Mesendoderm (in vitro differentiated cells): ENCODE measurements at regions not wholly inside any gene's neighbourhood (a gene's known extent, or its start where the extent isn't known, plus 50 kb on each side); places are given as distances from the start of the nearest gene placed in this dataset.
"Not testable (repeated sequence)": the region's sequence is repeated elsewhere in the genome, so short reads cannot be mapped to it uniquely, and the experiment has no call there.

Experiments
- DNase-seq: peaks from one replicate; pipeline ENCODE4 v3.0.0; 2013
- H2AK5ac ChIP-seq: 2 replicates; pipeline ENCODE4 v1.6.1; 2013; ENCODE audit warnings: low read length, inconsistent platforms
- H2BK120ac ChIP-seq: 2 replicates; pipeline ENCODE4 v1.6.1; 2013; ENCODE audit warnings: low read depth, mild to moderate bottlenecking, low read length, moderate library complexity, mixed read lengths
- H2BK15ac ChIP-seq: replicated peaks from 2 replicates; pipeline ENCODE4 v1.6.1; 2013; ENCODE audit warnings: low read depth, mild to moderate bottlenecking, moderate library complexity
- H2BK5ac ChIP-seq: 2 replicates; pipeline ENCODE4 v1.6.1; 2013; ENCODE audit warnings: low read length, inconsistent platforms
- H3K18ac ChIP-seq: 2 replicates; pipeline ENCODE4 v1.6.1; 2013; ENCODE audit warnings: mild to moderate bottlenecking, low read length, mixed read lengths
- H3K23ac ChIP-seq: one replicate; pipeline ENCODE4 v1.6.1; 2013; ENCODE audit warnings: low read length
- H3K27ac ChIP-seq: 2 replicates; pipeline ENCODE4 v1.5.1; 2013; ENCODE audit warnings: low read depth, mild to moderate bottlenecking, inconsistent platforms, low read length, moderate library complexity
- H3K27me3 ChIP-seq: 2 replicates; pipeline ENCODE4 v1.6.1; 2013; ENCODE audit warnings: low read length, control low read depth, mild to moderate bottlenecking, inconsistent platforms; ENCODE audit not compliant: insufficient read depth, poor library complexity
- H3K36me3 ChIP-seq: 2 replicates; pipeline ENCODE4 v1.6.1; 2013; ENCODE audit warnings: low read length, inconsistent platforms; ENCODE audit not compliant: control insufficient read depth, insufficient read depth
- H3K4ac ChIP-seq: one replicate; pipeline ENCODE4 v1.6.1; 2013; ENCODE audit warnings: low read depth, mild to moderate bottlenecking, low read length, moderate library complexity
- H3K4me1 ChIP-seq: 2 replicates; pipeline ENCODE4 v1.6.1; 2013; ENCODE audit warnings: low read depth, low read length, inconsistent platforms; ENCODE audit not compliant: control insufficient read depth
- H3K4me2 ChIP-seq: 2 replicates; pipeline ENCODE4 v1.6.1; 2013; ENCODE audit warnings: low read length
- H3K4me3 ChIP-seq: 2 replicates; pipeline ENCODE4 v1.5.1; 2013; ENCODE audit warnings: mild to moderate bottlenecking, low read length
- H3K56ac ChIP-seq: one replicate; pipeline ENCODE4 v1.6.1; 2013; ENCODE audit warnings: low read length
- H3K79me1 ChIP-seq: 2 replicates; pipeline ENCODE4 v1.6.1; 2013; ENCODE audit warnings: low read length, inconsistent platforms
- H3K79me2 ChIP-seq: 2 replicates; pipeline ENCODE4 v1.6.1; 2013; ENCODE audit warnings: mild to moderate bottlenecking, low read length; ENCODE audit not compliant: control insufficient read depth, insufficient read depth
- H3K9ac ChIP-seq: 2 replicates; pipeline ENCODE4 v1.6.1; 2013; ENCODE audit warnings: low read length, inconsistent platforms
- H4K5ac ChIP-seq: one replicate; pipeline ENCODE4 v1.6.1; 2013; ENCODE audit warnings: low read length
- H4K8ac ChIP-seq: one replicate; pipeline ENCODE4 v1.6.1; 2013; ENCODE audit warnings: low read depth, mild to moderate bottlenecking, control low read depth, low read length, moderate library complexity
- WGBS: extraction: QIAGEN DNeasy Blood & Tissue Kit; methylation state at CpG from one replicate; pipeline ENCODE4 v1.1.7; 2013; ENCODE audit warnings: low lambda C conversion rate, missing lambda C conversion rate; ENCODE audit not compliant: insufficient coverage; ENCODE audit errors: extremely low coverage; 5-methylcytosine and 5-hydroxymethylcytosine counted together

DNA sequence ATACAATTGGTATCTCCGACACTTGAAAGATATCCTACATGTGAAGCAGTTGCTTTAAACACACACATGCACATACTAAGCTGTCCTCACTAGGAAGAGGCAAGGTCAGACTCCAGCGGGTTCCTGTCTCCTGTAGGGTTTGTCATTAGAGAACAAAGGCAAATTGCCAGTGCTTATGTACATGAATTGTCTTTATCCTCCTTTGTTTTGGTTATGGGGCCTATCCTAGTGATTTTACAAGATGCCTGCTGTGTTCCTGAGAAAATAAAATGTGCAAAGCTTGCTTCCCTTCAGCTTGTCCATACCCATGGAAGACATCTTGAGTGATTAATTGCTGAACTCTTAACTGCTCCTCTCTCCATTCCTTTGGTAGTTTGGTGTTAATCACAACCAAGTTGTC, 86.7 kb upstream of the SLC39A10 start:
- no peaks in the 10 kb centered on the region for H3K79me2 ChIP-seq
- H3K23ac ChIP-seq = no peak overlapping the region
- no peak overlapping the region for H3K4ac ChIP-seq
- H2BK15ac ChIP-seq = no peak overlapping the region
- no peak overlapping the region for H2BK120ac ChIP-seq
- no peaks in the 10 kb centered on the region for H3K79me1 ChIP-seq
- H3K27me3 ChIP-seq = no peaks in the 10 kb centered on the region
- DNase-seq = no peak
- H4K8ac ChIP-seq = no peak overlapping the region
- WGBS = no CpG with 5 or more reads among the region's 2 CpGs
- no peak overlapping the region for H3K56ac ChIP-seq
- H3K18ac ChIP-seq = no peak overlapping the region
- no peak overlapping the region for H2BK5ac ChIP-seq
- no peak overlapping the region for H3K9ac ChIP-seq
- no peak overlapping the region for H3K4me2 ChIP-seq
- H3K36me3 ChIP-seq = no peaks in the 10 kb centered on the region
- H3K4me3 ChIP-seq = no peak overlapping the region
- no peaks in the 10 kb centered on the region for H3K4me1 ChIP-seq
- H4K5ac ChIP-seq = no peak overlapping the region
- no peak overlapping the region for H2AK5ac ChIP-seq
- H3K27ac ChIP-seq = no peak overlapping the region

DNA sequence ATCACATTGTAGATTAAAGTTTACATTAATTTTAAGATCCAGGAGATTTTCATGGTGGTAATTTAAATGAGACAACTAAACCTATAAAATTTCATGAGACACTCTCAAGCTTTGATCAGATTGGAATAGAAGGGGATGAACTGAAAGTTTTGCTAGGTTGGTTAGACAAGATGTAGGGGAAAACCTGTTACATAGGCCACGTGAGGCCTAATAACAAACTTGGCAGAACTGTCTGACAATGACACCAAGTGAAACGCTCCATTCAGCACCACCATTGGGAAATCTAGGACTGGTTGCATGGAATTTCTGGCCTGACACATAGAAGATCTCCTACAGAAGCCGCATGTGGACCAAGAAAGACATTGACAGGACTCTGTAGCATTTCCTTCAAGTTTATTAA, 87.8 kb upstream of the SLC39A10 start:
- Histone ChIP-seq H2BK5ac (no peak overlapping the region), H3K4me3 (no peak overlapping the region), H2BK15ac (no peak overlapping the region), H2AK5ac (no peak overlapping the region), H3K4me1 (no peaks in the 10 kb centered on the region), H3K23ac (no peak overlapping the region), H2BK120ac (no peak overlapping the region), H3K4me2 (no peak overlapping the region), H3K4ac (no peak overlapping the region), H4K5ac (no peak overlapping the region), H3K56ac (no peak overlapping the region), H3K79me2 (no peaks in the 10 kb centered on the region), H3K18ac (no peak overlapping the region), H3K36me3 (no peaks in the 10 kb centered on the region), H3K27ac (no peak overlapping the region), H4K8ac (no peak overlapping the region), H3K9ac (no peak overlapping the region), H3K79me1 (no peaks in the 10 kb centered on the region), H3K27me3 (no peaks in the 10 kb centered on the region)
- DNase-seq = no peak
- no CpG with 5 or more reads among the region's 3 CpGs for WGBS

DNA sequence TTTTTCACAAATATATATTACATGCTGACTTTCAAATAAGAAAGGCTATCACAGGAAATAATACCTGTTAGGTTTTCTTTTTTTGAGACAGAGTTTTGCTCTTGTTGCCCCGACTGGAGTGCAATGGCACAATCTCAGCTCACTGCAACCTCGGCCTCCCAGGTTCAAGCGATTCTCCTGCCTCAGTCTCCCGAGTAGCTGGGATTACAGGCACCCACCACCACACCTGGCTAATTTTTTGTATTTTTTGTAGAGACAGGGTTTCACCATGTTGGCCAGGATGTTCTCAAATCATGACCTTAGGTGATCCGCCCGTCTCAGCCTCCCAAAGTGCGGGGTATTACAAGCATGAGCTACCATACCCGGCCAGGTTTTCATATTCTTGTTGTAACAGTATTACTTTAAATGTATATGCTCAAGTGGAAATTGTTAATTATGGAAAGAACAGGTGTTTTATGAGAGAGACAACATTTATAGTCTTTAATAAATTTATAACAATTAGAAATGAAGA, 92.3 kb upstream of the SLC39A10 start:
- not testable (repeated sequence) for H4K5ac ChIP-seq, H2BK15ac ChIP-seq, H3K4me3 ChIP-seq, H3K18ac ChIP-seq, H4K8ac ChIP-seq, H3K4me2 ChIP-seq, H3K4ac ChIP-seq, H3K9ac ChIP-seq, H2AK5ac ChIP-seq, H3K23ac ChIP-seq, H3K79me2 ChIP-seq, H3K4me1 ChIP-seq, H2BK120ac ChIP-seq, H3K27ac ChIP-seq, H3K79me1 ChIP-seq, H2BK5ac ChIP-seq, H3K56ac ChIP-seq, H3K27me3 ChIP-seq, H3K36me3 ChIP-seq, DNase-seq
- WGBS = no CpG with 5 or more reads among the region's 8 CpGs

GRCh38 chr2:195563857-195564512, 93.0 kb upstream of the SLC39A10 start:
- Histone ChIP-seq H3K23ac (no peak overlapping the region), H4K8ac (no peak overlapping the region), H3K79me1 (no peaks in the 10 kb centered on the region), H3K9ac (no peak overlapping the region), H2BK15ac (no peak overlapping the region), H3K79me2 (no peaks in the 10 kb centered on the region), H3K36me3 (no peaks in the 10 kb centered on the region), H3K4me2 (no peak overlapping the region), H2BK5ac (no peak overlapping the region), H2BK120ac (no peak overlapping the region), H3K4me1 (no peaks in the 10 kb centered on the region), H3K4me3 (no peak overlapping the region), H2AK5ac (no peak overlapping the region), H4K5ac (no peak overlapping the region), H3K4ac (no peak overlapping the region), H3K56ac (no peak overlapping the region), H3K27ac (no peak overlapping the region), H3K18ac (no peak overlapping the region), H3K27me3 (no peaks in the 10 kb centered on the region)
- no CpG with 5 or more reads among the region's 12 CpGs for WGBS
- DNase-seq = no peak

GRCh38 chr2:195562570-195563566, 94.2 kb upstream of the SLC39A10 start:
- Histone ChIP-seq H3K79me1 (no peaks in the 10 kb centered on the region), H3K4ac (peak overlapping the region; percentile 16), H3K23ac (no peak overlapping the region), H3K36me3 (no peaks in the 10 kb centered on the region), H3K4me1 (no peaks in the 10 kb centered on the region), H4K8ac (no peak overlapping the region), H3K56ac (no peak overlapping the region), H3K79me2 (no peaks in the 10 kb centered on the region), H2BK120ac (no peak overlapping the region), H3K4me3 (no peak overlapping the region), H2AK5ac (no peak overlapping the region), H2BK15ac (no peak overlapping the region), H2BK5ac (no peak overlapping the region), H3K4me2 (no peak overlapping the region), H3K18ac (no peak overlapping the region), H4K5ac (no peak overlapping the region), H3K27ac (no peak overlapping the region), H3K27me3 (no peaks in the 10 kb centered on the region), H3K9ac (no peak overlapping the region)
- WGBS = no CpG with 5 or more reads among the region's 28 CpGs
- DNase-seq = no peak
